Mucosa of rectum (tissue), 2 donors: ENCODE measurements at regions not wholly inside any gene's neighbourhood (a gene's known extent, or its start where the extent isn't known, plus 50 kb on each side); places are given as distances from the start of the nearest gene placed in this dataset.

Experiments
- H3K27ac ChIP-seq, 2 donors: one replicate each; pipeline ENCODE4 v1.7.0; 2013; ENCODE audit warnings: inconsistent platforms in 2 of 2, low read depth in 2 of 2, low read length in 2 of 2
- H3K27me3 ChIP-seq, 2 donors: one replicate each; pipeline ENCODE4 v1.7.0; 2013; ENCODE audit warnings: low read length in 2 of 2; ENCODE audit not compliant: control insufficient read depth in 2 of 2, insufficient read depth in 2 of 2
- H3K36me3 ChIP-seq, 2 donors: one replicate each; pipeline ENCODE4 v1.7.0; 2013; ENCODE audit warnings: low read length in 2 of 2; ENCODE audit not compliant: control insufficient read depth in 2 of 2, insufficient read depth in 2 of 2
- H3K4me1 ChIP-seq, 2 donors: one replicate each; pipeline ENCODE4 v1.7.0; 2013; ENCODE audit warnings: low read length in 2 of 2, mild to moderate bottlenecking in 1 of 2; ENCODE audit not compliant: control insufficient read depth in 2 of 2, insufficient read depth in 2 of 2
- H3K4me3 ChIP-seq, 2 donors: one replicate each; pipeline ENCODE4 v1.7.0; 2013; ENCODE audit warnings: low read length in 2 of 2
- H3K9ac ChIP-seq, 2 donors: one replicate each; pipeline ENCODE4 v1.7.0; 2013; ENCODE audit warnings: low read length in 2 of 2, low read depth in 1 of 2, mild to moderate bottlenecking in 1 of 2
- H3K9me3 ChIP-seq, 2 donors: one replicate each; pipeline ENCODE4 v1.7.0; 2013; ENCODE audit warnings: low read length in 2 of 2; ENCODE audit not compliant: control insufficient read depth in 2 of 2
- donor health status: healthy.
- donor health status: Normal muscosa, but diverticular disease.

DNA sequence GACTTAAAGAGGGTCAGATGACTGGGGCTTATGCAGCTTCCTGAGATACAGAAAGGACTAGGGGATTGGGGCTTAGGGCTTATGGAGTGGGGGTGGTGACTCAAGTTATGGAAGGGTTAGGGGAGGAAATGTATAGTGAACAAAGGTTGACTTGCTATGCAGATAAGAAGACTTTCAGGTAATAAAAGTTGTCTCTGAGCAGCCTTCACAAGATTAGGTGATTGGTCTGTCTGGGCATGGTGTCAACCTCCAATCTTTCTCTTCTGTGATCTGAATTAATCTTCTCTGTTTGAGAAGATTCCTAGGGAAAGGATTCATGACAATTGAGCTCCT is 436.5 kb downstream of the SIPA1L2 start:
- no peak overlapping the region for H3K27ac ChIP-seq
- no peaks in the 10 kb centered on the region for H3K27me3 ChIP-seq
- H3K4me1 ChIP-seq: no peaks in the 10 kb centered on the region
- H3K4me3 ChIP-seq: no peak overlapping the region
- H3K36me3 ChIP-seq: no peaks in the 10 kb centered on the region
- H3K9me3 ChIP-seq: no peaks in the 10 kb centered on the region
- no peak overlapping the region for H3K9ac ChIP-seq

DNA sequence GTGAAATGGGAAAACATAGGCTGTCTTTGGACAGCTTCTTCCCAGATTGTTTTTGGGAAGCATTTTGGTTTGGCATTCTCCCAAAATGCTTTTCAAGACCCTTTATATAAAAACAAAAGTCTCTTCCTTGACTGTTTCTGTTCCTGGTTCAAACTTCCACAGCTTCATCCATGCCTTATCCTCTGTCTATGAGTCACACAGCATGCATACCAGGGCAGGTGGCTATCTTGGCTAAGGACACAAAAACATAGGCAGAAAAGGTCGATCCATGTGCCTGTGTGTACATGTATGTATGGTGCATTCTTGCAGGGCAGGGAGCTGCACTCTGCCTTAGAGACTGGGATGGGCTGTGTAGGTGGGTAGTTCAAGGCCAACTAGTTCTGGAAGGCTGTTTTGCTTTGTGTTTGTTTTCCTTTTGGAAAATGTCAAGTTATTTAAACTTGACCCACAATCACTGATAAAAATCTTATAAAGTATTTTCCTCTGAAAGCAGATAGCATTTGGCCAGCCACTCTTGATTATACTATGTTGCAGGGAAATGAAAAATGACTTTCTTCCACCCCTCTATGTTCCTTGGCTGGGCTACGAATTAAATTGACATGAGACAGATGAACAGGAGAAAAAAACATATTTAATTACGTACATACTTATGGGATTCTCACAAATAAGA is 437.0 kb downstream of the SIPA1L2 start:
- Histone ChIP-seq H3K27me3 (no peaks in the 10 kb centered on the region), H3K4me3 (no peak overlapping the region), H3K27ac (no peak overlapping the region), H3K36me3 (no peaks in the 10 kb centered on the region), H3K9me3 (no peaks in the 10 kb centered on the region), H3K9ac (no peak overlapping the region), H3K4me1 (no peaks in the 10 kb centered on the region)

DNA sequence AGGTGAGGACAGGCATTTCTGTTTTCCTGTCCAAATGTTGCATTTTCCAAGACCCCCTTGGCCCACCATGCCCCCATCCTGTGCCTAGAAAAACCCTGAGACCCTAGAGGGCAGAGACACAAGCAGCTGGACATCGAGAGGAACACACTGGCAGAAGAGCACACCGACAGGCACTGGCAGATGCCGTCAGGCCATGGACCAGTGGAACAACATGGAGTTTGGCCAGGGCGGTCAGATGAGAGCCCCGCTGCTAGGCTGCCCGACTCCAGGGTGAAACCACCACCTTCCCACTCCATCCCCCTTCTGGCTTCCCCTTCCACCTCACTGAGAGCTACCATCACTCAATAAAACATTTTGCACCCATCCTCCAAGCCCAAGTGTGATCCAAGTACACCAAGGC is 438.4 kb downstream of the SIPA1L2 start:
- H3K9ac ChIP-seq: no peak overlapping the region
- no peaks in the 10 kb centered on the region for H3K9me3 ChIP-seq
- H3K4me1 ChIP-seq: no peaks in the 10 kb centered on the region
- H3K36me3 ChIP-seq: no peaks in the 10 kb centered on the region
- H3K27ac ChIP-seq: no peak overlapping the region
- no peak overlapping the region for H3K4me3 ChIP-seq
- H3K27me3 ChIP-seq: no peaks in the 10 kb centered on the region

DNA sequence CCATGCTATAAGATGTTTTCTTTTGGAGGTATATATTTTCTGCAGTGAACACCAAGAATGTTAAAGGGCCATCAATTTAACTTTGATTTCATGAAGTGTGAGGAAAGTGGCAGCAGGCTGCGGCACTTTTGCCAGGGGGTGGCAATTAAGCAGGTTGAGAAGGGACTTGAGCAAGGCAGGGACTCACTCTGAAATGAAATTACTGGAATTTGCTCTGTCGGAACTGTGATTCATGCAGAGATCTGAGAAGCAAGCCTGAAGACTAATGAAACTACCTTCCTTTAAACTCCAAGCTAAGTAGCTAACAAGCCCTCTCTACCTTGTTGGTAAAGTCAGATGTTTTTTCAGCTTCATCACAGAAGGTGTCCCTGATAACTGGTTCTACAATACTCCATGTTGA is 441.6 kb downstream of the SIPA1L2 start:
- Histone ChIP-seq H3K36me3 (no peaks in the 10 kb centered on the region), H3K4me1 (no peaks in the 10 kb centered on the region), H3K27ac (no peak overlapping the region), H3K4me3 (no peak overlapping the region), H3K9me3 (no peaks in the 10 kb centered on the region), H3K9ac (no peak overlapping the region), H3K27me3 (no peaks in the 10 kb centered on the region)

DNA sequence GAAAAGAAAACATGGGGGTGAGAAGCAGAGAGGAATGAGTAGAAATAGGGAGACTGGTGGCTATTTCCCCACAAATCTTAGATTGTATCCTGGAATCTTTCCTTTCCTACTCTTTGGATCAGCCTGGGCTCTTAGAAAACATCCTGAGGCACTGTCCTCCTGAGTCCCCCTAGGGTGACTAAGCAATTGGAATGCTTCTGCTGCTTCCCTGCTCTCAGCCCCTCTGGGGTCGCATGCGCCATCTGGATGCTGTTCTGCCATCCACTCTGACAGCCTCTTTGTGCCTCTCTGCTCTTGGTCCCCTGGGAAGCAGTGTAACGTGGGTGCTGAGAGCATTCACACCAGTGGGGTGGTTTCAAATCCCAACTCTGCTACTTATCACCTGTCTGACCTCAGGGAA is 443.0 kb downstream of the SIPA1L2 start:
- Histone ChIP-seq H3K9me3 (no peaks in the 10 kb centered on the region), H3K9ac (no peak overlapping the region), H3K36me3 (no peaks in the 10 kb centered on the region), H3K4me3 (no peak overlapping the region), H3K27ac (no peak overlapping the region), H3K4me1 (no peaks in the 10 kb centered on the region), H3K27me3 (no peaks in the 10 kb centered on the region)

DNA sequence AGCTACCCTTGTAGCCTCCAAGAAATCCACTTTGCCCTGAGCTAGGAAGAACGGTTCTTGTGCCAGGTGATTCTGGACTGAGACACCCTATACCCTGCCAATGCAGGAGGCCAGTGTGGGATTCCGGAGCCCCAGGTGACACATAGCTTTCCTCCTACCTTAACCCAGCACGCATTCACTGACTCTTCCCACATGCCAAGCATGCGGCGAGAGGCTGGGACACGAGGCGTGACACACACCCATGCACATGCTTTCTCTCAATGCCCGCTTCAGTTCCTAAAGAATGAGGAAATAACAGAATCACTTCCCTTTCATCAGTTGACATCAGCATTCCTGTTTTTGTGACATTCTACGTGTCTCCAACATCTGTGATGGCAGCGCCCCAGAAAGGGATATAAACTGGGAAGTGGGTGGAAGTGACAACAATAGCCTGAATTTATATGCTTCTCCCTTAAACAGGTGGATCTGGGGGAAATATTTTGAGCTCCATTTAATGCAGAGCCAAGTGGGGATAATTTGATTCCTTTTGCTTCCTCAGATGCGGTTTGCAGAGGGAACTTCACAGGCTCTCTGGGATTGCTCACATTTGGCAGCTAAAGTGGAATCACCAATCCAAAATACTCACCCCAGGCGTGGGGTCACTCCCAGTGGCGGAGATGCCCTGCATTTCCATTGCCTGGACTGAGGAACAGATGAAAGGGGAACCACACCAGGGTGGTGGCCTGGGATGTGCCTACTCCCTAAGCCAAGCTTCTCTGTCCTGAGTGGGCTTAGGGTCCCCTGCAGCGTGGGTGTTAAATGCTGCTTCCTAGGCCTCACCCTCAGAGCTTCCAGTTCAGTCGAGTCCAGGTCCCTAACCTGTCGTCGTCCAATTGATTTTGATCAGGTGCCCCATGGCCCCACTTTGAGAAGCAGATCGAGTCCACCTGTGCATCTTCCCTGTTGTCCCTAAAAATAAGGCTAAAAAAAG is 445.1 kb downstream of the SIPA1L2 start:
- H3K9me3 ChIP-seq: no peaks in the 10 kb centered on the region
- H3K27me3 ChIP-seq: no peaks in the 10 kb centered on the region
- H3K36me3 ChIP-seq: no peaks in the 10 kb centered on the region
- H3K4me3 ChIP-seq: no peak overlapping the region
- no peak overlapping the region for H3K9ac ChIP-seq
- H3K27ac ChIP-seq: no peak overlapping the region
- no peaks in the 10 kb centered on the region for H3K4me1 ChIP-seq

DNA sequence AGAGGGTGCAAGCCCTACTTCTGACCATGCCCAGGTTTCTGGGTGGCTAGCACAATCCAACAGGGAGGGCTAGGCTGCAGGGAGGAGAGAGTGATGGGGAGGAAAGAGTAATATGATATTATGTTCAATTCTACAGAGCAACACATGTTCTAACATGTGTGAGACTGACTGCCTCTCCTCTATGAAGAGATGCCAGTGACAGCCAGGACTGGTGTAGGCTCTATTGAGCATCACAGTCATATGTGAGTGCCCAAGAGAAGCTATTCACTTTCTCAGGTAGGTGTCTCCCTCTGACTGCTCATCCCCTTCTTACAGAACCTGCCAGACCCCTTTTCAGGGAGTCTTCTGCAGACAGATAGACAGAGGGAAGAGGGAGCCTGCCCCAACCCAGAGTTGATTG is 446.1 kb downstream of the SIPA1L2 start:
- H3K4me1 ChIP-seq: no peaks in the 10 kb centered on the region
- H3K4me3 ChIP-seq: no peak overlapping the region
- H3K9ac ChIP-seq: no peak overlapping the region
- H3K36me3 ChIP-seq: no peaks in the 10 kb centered on the region
- no peak overlapping the region for H3K27ac ChIP-seq
- no peaks in the 10 kb centered on the region for H3K27me3 ChIP-seq
- no peaks in the 10 kb centered on the region for H3K9me3 ChIP-seq

DNA sequence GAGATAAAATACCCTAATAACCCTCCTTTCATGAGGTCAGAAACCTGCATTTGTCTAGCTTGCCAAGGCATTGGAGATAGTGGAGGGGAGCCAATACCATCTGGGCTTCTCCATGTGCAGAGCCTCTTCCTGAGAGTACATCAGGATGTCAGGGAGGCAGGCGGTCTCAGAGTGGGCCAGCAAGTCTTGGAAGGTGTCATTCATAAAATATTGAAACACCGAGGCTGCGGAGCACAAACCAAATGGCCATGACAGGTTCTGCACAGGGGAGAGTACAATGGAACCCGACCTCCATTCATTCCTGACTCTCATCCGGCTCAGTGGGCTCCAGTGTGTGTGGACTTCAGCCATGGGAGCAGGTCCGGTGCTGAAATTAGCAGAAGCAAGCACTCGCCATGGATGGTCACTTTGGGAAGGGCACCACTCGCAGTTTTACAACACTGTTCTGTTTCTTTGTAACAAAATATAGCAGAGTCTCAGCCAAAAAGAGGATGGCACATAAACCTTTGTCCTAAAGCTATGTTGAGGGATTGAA is 446.6 kb downstream of the SIPA1L2 start:
- no peaks in the 10 kb centered on the region for H3K36me3 ChIP-seq
- H3K4me1 ChIP-seq: no peaks in the 10 kb centered on the region
- no peak overlapping the region for H3K27ac ChIP-seq
- no peak overlapping the region for H3K9ac ChIP-seq
- no peak overlapping the region for H3K4me3 ChIP-seq
- H3K27me3 ChIP-seq: no peaks in the 10 kb centered on the region
- no peaks in the 10 kb centered on the region for H3K9me3 ChIP-seq

DNA sequence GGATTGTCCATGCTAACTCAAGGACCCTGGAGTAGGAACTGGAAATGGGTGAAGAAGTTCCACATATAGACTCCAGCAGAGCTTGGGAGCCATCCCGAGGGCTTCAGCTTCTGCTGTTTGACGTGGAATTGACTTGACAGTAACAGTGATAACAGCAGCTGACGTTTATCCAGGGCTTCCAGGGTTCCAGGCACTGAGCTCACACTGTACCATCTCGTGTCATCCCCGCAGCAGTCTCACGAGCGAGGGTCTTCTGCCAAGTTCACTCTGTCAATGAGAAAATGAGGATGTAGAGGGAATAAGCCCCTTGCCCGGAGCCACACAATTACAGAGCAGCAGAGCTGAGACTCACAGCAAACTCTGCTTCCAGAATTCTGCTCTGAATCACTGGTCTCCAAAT is 447.7 kb downstream of the SIPA1L2 start:
- H3K27ac ChIP-seq: no peak overlapping the region
- no peaks in the 10 kb centered on the region for H3K9me3 ChIP-seq
- H3K27me3 ChIP-seq: no peaks in the 10 kb centered on the region
- no peaks in the 10 kb centered on the region for H3K36me3 ChIP-seq
- H3K4me1 ChIP-seq: no peaks in the 10 kb centered on the region
- H3K4me3 ChIP-seq: no peak overlapping the region
- no peak overlapping the region for H3K9ac ChIP-seq

DNA sequence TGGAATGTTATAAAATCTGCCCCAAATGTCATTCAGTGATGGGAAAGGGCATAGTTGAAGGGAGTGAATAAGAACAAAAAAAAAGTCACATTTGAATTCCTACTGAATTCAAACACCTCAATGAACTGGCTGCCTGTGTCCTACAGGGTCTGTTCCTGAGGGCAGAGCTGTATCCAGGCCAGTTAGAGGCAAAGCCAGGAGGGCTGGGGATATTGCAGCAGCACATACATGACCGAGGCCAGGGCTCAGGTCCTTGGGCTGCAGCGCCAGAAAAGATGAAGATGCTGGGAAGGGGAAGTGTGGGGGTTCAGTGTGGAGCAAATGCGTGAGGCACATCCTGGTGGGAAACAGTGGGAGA is 449.2 kb downstream of the SIPA1L2 start:
- Histone ChIP-seq H3K27ac (no peak overlapping the region), H3K36me3 (no peaks in the 10 kb centered on the region), H3K27me3 (no peaks in the 10 kb centered on the region), H3K9me3 (no peaks in the 10 kb centered on the region), H3K4me3 (no peak overlapping the region), H3K9ac (no peak overlapping the region), H3K4me1 (no peaks in the 10 kb centered on the region)
